ENCODE measurements at regions not wholly inside any gene's neighbourhood (a gene's known extent, or its start where the extent isn't known, plus 50 kb on each side); places are given as distances from the start of the nearest gene placed in this dataset.

GRCh38 chr3:101081446-101081845 lies 88.2 kb upstream of the ABI3BP start:
- DNase-seq = no peak

DNA sequence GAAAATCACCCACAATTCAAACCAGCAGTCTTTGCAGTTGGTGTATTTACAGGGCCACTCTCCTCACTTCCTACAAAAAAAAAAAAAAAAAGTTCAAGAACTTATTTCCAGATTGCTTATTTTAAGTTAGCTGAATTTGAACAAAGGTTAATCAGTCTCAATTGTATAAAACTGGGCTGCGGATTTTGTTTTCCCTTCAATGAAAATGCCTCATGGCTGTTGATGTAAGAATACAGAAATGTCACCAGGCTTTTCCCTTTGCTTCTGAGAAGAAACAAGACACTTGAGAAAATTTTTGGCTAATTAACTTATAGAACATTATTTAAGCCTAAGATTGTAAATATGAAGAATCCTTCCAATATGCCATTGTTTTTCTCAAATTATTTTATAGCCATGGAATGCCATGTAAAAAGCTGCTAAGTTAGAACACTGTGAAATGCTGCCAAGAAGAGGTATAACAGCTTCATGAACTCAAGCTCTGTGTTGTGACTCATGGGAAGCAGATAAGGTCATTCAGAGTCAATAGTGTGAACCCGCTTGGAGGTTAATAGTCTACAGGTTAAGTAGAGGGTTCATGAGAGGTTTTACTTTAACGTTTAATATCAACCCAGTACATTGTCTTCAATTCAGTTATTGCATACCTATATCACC lies 84.3 kb upstream of the ABI3BP start:
- no peak for DNase-seq

DNA sequence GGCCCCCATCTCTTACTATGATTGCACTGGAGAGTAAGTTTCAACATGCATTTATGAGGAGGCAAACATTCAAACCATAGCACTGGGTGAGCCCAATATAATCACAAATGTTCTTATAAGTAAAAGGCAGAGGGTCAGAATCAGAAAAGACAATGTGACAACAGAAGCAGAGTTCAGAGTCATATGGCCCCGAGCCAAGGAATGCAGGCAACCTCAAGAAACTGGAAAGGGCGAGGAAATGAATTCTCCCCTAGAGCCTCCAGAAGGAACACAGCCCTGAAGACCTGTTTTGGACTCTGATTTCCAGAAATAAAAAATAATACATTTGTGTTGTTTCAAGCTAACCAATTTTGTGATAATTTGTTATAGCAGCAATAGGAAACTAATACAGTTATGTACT lies 81.3 kb upstream of the ABI3BP start:
- no peak for DNase-seq

- DNase-seq = no peak
Observed at GRCh38 chr3:101072300-101072699, 79.1 kb upstream of the ABI3BP start.

GRCh38 chr3:101070799-101071121 lies 77.5 kb upstream of the ABI3BP start:
- no peak for DNase-seq

- DNase-seq = peak; percentile 59 to 69
Observed at GRCh38 chr3:101069901-101070798, 76.9 kb upstream of the ABI3BP start.

GRCh38 chr3:101068876-101069606 lies 75.8 kb upstream of the ABI3BP start:
- DNase-seq = no peak

- no peak for DNase-seq
Observed at GRCh38 chr3:101066711-101067129, 73.5 kb upstream of the ABI3BP start.

- no peak for DNase-seq
Observed at GRCh38 chr3:101065962-101066361, 72.7 kb upstream of the ABI3BP start.

DNA sequence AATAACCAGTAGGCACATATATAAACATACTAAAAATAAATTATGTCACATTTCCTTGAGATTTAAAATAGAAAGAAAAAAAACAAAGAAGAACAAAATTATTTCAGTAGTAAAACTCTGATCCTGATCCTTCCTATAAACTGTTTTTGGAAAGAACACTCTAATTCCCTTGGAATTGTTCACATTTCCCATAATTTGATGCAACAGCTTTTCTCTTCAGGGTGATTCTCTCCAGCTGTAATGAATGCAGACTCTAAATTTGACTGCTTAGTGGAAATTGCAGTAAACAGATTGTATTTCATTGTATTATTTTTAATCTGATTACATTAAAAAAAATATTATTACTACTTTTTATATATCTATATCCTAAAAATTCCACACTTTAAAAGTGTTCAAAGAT lies 70.2 kb upstream of the ABI3BP start:
- DNase-seq = no peak

DNA sequence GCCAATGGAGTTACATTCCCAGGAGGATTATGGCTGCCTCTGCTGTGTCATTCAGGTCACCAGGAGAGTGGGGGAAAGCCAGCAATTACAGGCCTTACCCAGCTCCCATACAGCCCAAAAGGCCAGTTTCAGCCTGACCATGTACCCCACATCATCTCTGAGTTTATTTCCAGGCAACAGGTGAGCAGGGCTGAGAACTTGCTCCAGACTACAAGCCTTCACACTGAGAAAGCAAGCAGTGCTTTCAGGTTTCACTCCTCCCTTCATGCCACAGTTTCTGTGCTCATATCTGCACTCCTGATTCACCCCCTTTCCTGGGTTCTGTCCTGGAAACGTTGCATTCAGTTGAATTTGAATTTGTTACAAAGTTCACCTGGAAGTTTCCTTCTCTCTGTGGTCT lies 68.1 kb upstream of the ABI3BP start:
- no peak for DNase-seq

- DNase-seq = no peak
Observed at GRCh38 chr3:101050866-101051265, 57.6 kb upstream of the ABI3BP start.

DNA sequence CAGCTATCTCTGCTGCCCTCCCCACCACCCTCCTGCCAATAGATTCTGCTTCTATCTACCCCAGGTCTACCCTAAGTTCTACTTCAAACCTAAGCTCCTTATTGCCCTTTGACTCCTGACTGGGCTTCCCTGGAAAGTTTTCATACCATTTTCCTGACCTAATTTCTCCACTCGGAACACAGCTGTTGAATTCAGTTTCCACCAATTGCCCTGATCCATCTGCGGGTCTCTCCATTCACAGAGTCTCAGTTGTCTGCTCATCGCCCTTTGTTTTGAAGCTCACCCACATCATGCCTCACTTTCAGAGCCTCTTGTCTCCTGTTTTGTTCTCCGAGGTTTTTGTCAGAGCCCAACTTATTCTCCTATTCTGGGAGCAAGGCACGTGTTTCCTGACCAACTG lies 56.8 kb upstream of the ABI3BP start:
- no peak for DNase-seq

GRCh38 chr3:101049532-101049931 lies 56.3 kb upstream of the ABI3BP start:
- no peak for DNase-seq

DNA sequence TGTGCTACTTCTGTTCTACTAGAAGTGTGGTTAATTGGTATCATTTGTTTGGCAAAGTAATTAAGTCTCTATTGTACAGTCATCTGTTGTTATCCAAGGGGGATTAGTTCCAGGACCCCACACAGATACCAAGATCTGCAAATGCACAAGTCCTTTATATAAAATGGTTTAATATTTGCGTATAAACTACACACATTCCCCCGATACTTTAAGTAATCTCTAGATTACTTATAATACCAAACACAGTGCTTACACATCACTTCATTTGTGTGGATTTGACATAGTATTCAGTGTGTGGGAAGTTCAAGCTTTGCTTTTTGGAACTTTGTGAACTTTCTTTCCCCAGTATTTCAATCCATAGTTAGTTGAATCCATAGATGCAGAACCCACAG lies 50.5 kb upstream of the ABI3BP start:
- DNase-seq = no peak

GRCh38 chr3:101042996-101043686 lies 49.9 kb upstream of the ABI3BP start:
- DNase-seq = no peak
